Activated T-cell treated with anti-CD3 and anti-CD28 coated beads, Interleukin-2, amount 50 U/mL, for 24 hours (primary cell): ENCODE measurements at regions not wholly inside any gene's neighbourhood (a gene's known extent, or its start where the extent isn't known, plus 50 kb on each side); places are given as distances from the start of the nearest gene placed in this dataset.
A peak's percentile ranks its signal among the peaks of the same experiment; 100 is the strongest.

Experiments used
- DNase-seq: peaks from one replicate; pipeline ENCODE4 v3.0.0-alpha.2; 2020
- H3K27ac Mint-ChIP-seq: 2 replicates; pipeline ENCODE4 v1.8.0; 2020; ENCODE audit warnings: mild to moderate bottlenecking, mixed read lengths
- H3K27me3 Mint-ChIP-seq: 2 replicates; pipeline ENCODE4 v1.8.0; 2020; ENCODE audit warnings: mixed read lengths
- H3K36me3 Mint-ChIP-seq: 2 replicates; pipeline ENCODE4 v1.8.0; 2020; ENCODE audit warnings: low read depth, mixed read lengths
- H3K4me1 Mint-ChIP-seq: 2 replicates; pipeline ENCODE4 v1.8.0; 2020; ENCODE audit warnings: low read depth, mixed read lengths
- H3K4me3 Mint-ChIP-seq: 2 replicates; pipeline ENCODE4 v1.8.0; 2020; ENCODE audit warnings: mild to moderate bottlenecking, moderate library complexity, mixed read lengths
- H3K9me3 Mint-ChIP-seq: 2 replicates; pipeline ENCODE4 v1.8.0; 2020; ENCODE audit warnings: mixed read lengths

- H3K36me3 Mint-ChIP-seq = no peaks in the 10 kb centered on the region
- H3K9me3 Mint-ChIP-seq = no peaks in the 10 kb centered on the region
- H3K4me3 Mint-ChIP-seq = no peak overlapping the region
- no peaks in the 10 kb centered on the region for H3K4me1 Mint-ChIP-seq
- no peak for DNase-seq
- H3K27ac Mint-ChIP-seq = no peak overlapping the region
- H3K27me3 Mint-ChIP-seq = peaks cover 20% of the 10 kb centered on the region
Observed at GRCh38 chr7:96422388-96422787, 100.5 kb upstream of the SLC25A13 start.

DNA sequence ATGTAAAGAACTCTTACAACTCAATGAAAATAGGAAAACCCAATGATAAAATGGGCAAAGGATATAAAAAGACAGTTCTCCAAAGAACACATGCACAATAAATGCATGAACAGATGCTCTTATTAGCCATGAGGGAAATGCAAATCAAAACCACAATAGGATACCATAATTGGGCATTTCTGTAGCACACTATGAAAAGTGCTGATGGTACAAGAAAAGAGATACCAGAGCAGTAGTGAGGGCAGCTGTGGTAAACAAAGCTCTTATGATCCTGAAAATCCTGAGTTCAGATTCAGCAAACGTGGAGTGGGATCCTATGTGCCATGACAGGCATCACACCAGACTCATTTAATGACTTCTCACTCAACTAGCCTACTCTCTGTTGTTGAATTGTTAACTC is 96.7 kb upstream of the SLC25A13 start:
- peaks cover 24% of the 10 kb centered on the region for H3K27me3 Mint-ChIP-seq
- no peak overlapping the region for H3K27ac Mint-ChIP-seq
- no peaks in the 10 kb centered on the region for H3K9me3 Mint-ChIP-seq
- H3K4me1 Mint-ChIP-seq = no peaks in the 10 kb centered on the region
- H3K36me3 Mint-ChIP-seq = no peaks in the 10 kb centered on the region
- no peak for DNase-seq
- H3K4me3 Mint-ChIP-seq = no peak overlapping the region

DNA sequence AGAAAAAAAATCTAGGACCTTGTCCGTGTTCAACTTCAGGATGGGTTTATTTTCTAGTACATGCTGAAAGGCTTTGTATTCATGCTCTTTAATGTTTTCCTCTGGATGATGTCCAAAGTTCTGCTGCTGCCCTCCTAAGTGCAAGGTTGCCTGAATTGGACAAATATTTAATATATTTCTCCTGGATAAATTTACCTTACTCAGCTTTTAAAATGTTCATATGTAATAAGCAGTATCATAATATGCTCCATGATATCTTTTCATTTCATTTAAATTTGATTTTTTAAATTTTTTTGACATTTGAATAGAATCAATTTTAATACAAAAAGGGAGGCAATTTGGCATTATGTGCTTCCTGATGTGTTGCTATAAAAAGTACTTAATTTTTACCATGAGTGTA is 95.9 kb upstream of the SLC25A13 start:
- DNase-seq = no peak
- no peak overlapping the region for H3K27ac Mint-ChIP-seq
- H3K4me3 Mint-ChIP-seq = no peak overlapping the region
- H3K27me3 Mint-ChIP-seq = peaks cover 24% of the 10 kb centered on the region
- no peaks in the 10 kb centered on the region for H3K9me3 Mint-ChIP-seq
- H3K4me1 Mint-ChIP-seq = no peaks in the 10 kb centered on the region
- H3K36me3 Mint-ChIP-seq = no peaks in the 10 kb centered on the region

DNA sequence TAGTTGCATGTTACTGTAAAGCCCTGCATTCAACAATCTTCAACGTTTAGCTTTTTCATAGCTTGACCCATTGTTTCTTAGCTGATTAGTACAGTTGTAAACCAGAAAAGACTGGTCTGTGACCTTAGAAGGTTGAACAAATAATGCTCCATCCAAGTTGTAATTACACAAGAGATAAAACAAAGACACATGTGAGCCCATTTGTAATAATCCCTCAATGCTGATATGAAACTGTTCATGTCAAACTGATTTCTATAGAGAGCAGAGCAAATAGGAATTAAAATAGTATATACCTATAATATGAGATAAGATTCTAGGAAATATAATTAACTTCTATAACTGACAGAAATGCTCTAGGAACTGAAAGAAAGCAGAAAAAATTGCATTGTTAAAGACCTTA is 94.7 kb upstream of the SLC25A13 start:
- no peaks in the 10 kb centered on the region for H3K4me1 Mint-ChIP-seq
- H3K4me3 Mint-ChIP-seq = no peak overlapping the region
- DNase-seq = no peak
- no peak overlapping the region for H3K27ac Mint-ChIP-seq
- H3K36me3 Mint-ChIP-seq = no peaks in the 10 kb centered on the region
- H3K9me3 Mint-ChIP-seq = no peaks in the 10 kb centered on the region
- H3K27me3 Mint-ChIP-seq = peaks cover 21% of the 10 kb centered on the region

DNA sequence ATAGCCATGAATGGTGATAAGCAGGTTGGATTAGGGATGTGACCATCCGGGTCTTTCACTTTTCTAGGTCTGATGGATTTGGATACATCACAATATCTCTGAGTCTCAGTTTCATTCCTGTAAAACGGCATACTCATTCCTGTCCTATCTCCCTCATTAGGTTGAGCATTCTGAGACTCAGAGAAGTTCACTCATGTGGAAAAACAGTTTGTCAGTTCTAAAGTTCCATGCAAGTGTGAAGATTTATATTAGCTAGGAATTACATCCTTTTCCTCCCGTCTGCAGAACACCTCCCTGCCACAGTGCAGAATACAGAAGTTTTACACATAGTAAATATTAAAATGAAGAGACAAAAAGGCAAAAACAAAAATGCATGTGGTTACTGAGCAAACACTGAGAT is 94.2 kb upstream of the SLC25A13 start:
- Mint-ChIP-seq H3K4me1 (no peaks in the 10 kb centered on the region), H3K9me3 (no peaks in the 10 kb centered on the region), H3K27me3 (peaks cover 21% of the 10 kb centered on the region), H3K27ac (no peak overlapping the region), H3K4me3 (no peak overlapping the region), H3K36me3 (no peaks in the 10 kb centered on the region)
- DNase-seq = no peak

GRCh38 chr7:96415293-96415940 is 93.5 kb upstream of the SLC25A13 start:
- H3K36me3 Mint-ChIP-seq = no peaks in the 10 kb centered on the region
- no peak overlapping the region for H3K27ac Mint-ChIP-seq
- H3K9me3 Mint-ChIP-seq = no peaks in the 10 kb centered on the region
- H3K4me1 Mint-ChIP-seq = no peaks in the 10 kb centered on the region
- H3K4me3 Mint-ChIP-seq = no peak overlapping the region
- DNase-seq = no peak
- H3K27me3 Mint-ChIP-seq = peaks cover 21% of the 10 kb centered on the region

- Mint-ChIP-seq H3K9me3 (no peaks in the 10 kb centered on the region), H3K4me3 (no peak overlapping the region), H3K27me3 (peaks cover 21% of the 10 kb centered on the region), H3K4me1 (no peaks in the 10 kb centered on the region), H3K27ac (no peak overlapping the region), H3K36me3 (no peaks in the 10 kb centered on the region)
- DNase-seq = peak; percentile 35
Observed at GRCh38 chr7:96414931-96415292, 93.0 kb upstream of the SLC25A13 start.

DNA sequence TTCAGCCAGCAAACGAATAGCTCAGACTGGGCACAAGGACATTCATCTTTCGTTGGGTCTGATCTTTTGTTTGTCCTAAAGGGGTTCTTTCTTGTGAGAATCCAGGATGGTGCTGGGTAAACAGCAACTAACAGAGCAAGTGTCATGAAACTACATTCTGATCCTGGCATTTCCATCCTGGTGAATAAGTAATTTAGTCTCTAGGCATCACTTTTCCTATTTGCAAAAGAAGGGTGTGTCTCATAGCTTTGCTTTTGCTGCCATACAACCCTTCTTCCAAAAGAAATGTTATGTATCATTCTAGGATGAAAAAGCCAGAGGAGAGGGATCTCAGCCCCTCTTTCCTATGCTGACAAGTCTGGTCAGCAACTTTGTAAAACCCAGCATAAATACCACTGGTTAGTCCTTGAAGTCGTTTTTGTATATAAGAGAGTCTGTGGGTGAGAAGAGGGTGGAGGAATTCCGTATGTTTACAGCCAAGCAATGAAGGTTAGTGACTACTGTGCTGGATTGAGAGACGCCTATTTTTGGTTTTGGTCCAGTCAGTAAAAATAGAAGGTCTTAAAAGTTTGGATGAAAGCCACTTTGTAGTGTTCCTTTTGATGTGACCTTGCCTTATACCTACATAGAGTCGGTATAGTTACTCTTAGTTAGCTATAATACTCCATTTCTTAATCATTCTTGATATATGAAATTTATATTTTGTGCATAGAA is 88.4 kb upstream of the SLC25A13 start:
- H3K27ac Mint-ChIP-seq = no peak overlapping the region
- DNase-seq = no peak
- H3K4me3 Mint-ChIP-seq = no peak overlapping the region
- H3K27me3 Mint-ChIP-seq = peaks cover 8% of the 10 kb centered on the region
- H3K9me3 Mint-ChIP-seq = no peaks in the 10 kb centered on the region
- no peaks in the 10 kb centered on the region for H3K36me3 Mint-ChIP-seq
- no peaks in the 10 kb centered on the region for H3K4me1 Mint-ChIP-seq

- Mint-ChIP-seq H3K4me3 (no peak overlapping the region), H3K36me3 (no peaks in the 10 kb centered on the region), H3K9me3 (no peaks in the 10 kb centered on the region), H3K27me3 (peaks cover 14% of the 10 kb centered on the region), H3K27ac (no peak overlapping the region), H3K4me1 (no peaks in the 10 kb centered on the region)
- DNase-seq = no peak
Observed at GRCh38 chr7:96408881-96409280, 87.0 kb upstream of the SLC25A13 start.

GRCh38 chr7:96407427-96407826 is 85.5 kb upstream of the SLC25A13 start:
- no peak overlapping the region for H3K4me3 Mint-ChIP-seq
- DNase-seq = no peak
- no peaks in the 10 kb centered on the region for H3K36me3 Mint-ChIP-seq
- no peaks in the 10 kb centered on the region for H3K4me1 Mint-ChIP-seq
- no peaks in the 10 kb centered on the region for H3K9me3 Mint-ChIP-seq
- peaks cover 18% of the 10 kb centered on the region for H3K27me3 Mint-ChIP-seq
- no peak overlapping the region for H3K27ac Mint-ChIP-seq

GRCh38 chr7:96402913-96403312 is 81.0 kb upstream of the SLC25A13 start:
- no peak for DNase-seq
- peaks cover 18% of the 10 kb centered on the region for H3K27me3 Mint-ChIP-seq
- H3K4me1 Mint-ChIP-seq = no peaks in the 10 kb centered on the region
- no peak overlapping the region for H3K27ac Mint-ChIP-seq
- no peaks in the 10 kb centered on the region for H3K9me3 Mint-ChIP-seq
- no peaks in the 10 kb centered on the region for H3K36me3 Mint-ChIP-seq
- no peak overlapping the region for H3K4me3 Mint-ChIP-seq

- peaks cover 18% of the 10 kb centered on the region for H3K27me3 Mint-ChIP-seq
- H3K4me1 Mint-ChIP-seq = no peaks in the 10 kb centered on the region
- no peak for DNase-seq
- no peak overlapping the region for H3K4me3 Mint-ChIP-seq
- no peak overlapping the region for H3K27ac Mint-ChIP-seq
- no peaks in the 10 kb centered on the region for H3K9me3 Mint-ChIP-seq
- H3K36me3 Mint-ChIP-seq = no peaks in the 10 kb centered on the region
Observed at GRCh38 chr7:96401200-96401599, 79.3 kb upstream of the SLC25A13 start.

- Mint-ChIP-seq H3K4me1 (no peaks in the 10 kb centered on the region), H3K27ac (no peak overlapping the region), H3K4me3 (no peak overlapping the region), H3K36me3 (no peaks in the 10 kb centered on the region), H3K27me3 (peaks cover 18% of the 10 kb centered on the region), H3K9me3 (no peaks in the 10 kb centered on the region)
- DNase-seq = no peak
Observed at GRCh38 chr7:96400518-96400917, 78.6 kb upstream of the SLC25A13 start.

GRCh38 chr7:96400001-96400400 is 78.1 kb upstream of the SLC25A13 start:
- no peaks in the 10 kb centered on the region for H3K4me1 Mint-ChIP-seq
- H3K27ac Mint-ChIP-seq = no peak overlapping the region
- no peaks in the 10 kb centered on the region for H3K9me3 Mint-ChIP-seq
- DNase-seq = no peak
- H3K27me3 Mint-ChIP-seq = peaks cover 18% of the 10 kb centered on the region
- no peak overlapping the region for H3K4me3 Mint-ChIP-seq
- no peaks in the 10 kb centered on the region for H3K36me3 Mint-ChIP-seq

- Mint-ChIP-seq H3K27me3 (peaks cover 11% of the 10 kb centered on the region), H3K9me3 (peaks cover 2% of the 10 kb centered on the region), H3K4me1 (no peaks in the 10 kb centered on the region), H3K4me3 (no peak overlapping the region), H3K36me3 (no peaks in the 10 kb centered on the region), H3K27ac (no peak overlapping the region)
- no peak for DNase-seq
Observed at GRCh38 chr7:96397936-96398598, 76.2 kb upstream of the SLC25A13 start.
